HEK293 (cell line): ENCODE measurements at regions not wholly inside any gene's neighbourhood (a gene's known extent, or its start where the extent isn't known, plus 50 kb on each side); places are given as distances from the start of the nearest gene placed in this dataset.

Source experiments
- BCL11A ChIP-seq: fragments of 450-650 bp; formaldehyde crosslinking; IDR thresholded peaks from 2 replicates; pipeline ENCODE4 v1.5.1; 2016; ENCODE audit warnings: low read depth, missing biosample characterization, missing genetic modification characterization
- CTCF ChIP-seq: fragments of 450-650 bp; formaldehyde crosslinking; IDR thresholded peaks from 2 replicates; pipeline ENCODE4 v1.5.1; 2016; ENCODE audit warnings: missing biosample characterization, missing genetic modification characterization
- KLF1 ChIP-seq: fragments of 450-650 bp; formaldehyde crosslinking; IDR thresholded peaks from 2 replicates; pipeline ENCODE4 v1.5.1; 2016; ENCODE audit warnings: missing biosample characterization, missing genetic modification characterization
- PRDM10 ChIP-seq: fragments of 450-650 bp; formaldehyde crosslinking; IDR thresholded peaks from 2 replicates; pipeline ENCODE4 v1.5.1; 2016; ENCODE audit warnings: missing biosample characterization, missing genetic modification characterization
- ZBTB6 ChIP-seq: fragments of 450-650 bp; formaldehyde crosslinking; IDR thresholded peaks from 2 replicates; pipeline ENCODE4 v1.5.1; 2017; ENCODE audit warnings: missing biosample characterization, missing genetic modification characterization
- TF ChIP-seq, protein P1 (sequence below): fragments of 450-650 bp; IDR thresholded peaks from 2 replicates; pipeline ENCODE4 v1.5.1; 2018; ENCODE audit warnings: missing biosample characterization, mild to moderate bottlenecking, missing genetic modification characterization

DNA sequence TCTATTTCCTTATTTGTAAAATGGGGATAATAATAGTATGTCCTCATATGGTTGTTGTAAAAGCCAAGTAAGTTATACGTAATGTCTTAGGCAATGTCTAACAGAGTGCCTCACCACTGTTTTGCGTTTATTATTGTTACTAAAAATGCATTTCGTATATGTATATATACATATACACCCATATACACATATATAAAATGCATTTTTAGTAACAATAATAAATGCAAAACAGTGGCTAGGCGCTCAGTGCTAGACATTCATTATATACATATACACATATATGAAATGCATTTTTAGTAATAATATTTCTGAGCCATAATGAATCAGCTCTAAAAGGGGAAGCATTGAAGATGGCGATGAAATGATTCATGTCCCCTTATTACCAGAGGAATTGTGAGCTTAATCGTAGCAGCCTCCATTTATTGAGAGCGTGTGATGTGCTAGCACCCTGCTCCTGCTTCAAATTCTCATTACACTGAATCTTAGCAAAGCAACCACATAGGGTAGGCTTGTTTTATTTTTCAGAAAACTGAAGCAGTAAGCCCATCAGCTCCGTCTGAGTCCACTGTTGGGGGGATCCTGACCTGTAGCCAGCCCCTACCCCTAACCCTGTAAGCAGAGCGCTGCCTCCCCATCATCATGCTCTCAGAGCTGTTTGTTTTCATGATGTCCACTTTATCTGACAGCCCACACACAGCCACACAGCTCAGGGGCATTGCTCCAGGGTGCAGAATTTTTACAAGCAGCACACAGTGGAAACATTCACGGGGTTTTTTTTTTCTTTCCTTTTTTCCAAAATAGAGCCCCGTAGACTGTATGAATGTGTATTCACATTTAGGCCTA, 97.1 kb upstream of the NAV2 start:
- TF ChIP-seq CTCF (tag by site-specific recombination) = no peak
- TF ChIP-seq, protein P1, sequence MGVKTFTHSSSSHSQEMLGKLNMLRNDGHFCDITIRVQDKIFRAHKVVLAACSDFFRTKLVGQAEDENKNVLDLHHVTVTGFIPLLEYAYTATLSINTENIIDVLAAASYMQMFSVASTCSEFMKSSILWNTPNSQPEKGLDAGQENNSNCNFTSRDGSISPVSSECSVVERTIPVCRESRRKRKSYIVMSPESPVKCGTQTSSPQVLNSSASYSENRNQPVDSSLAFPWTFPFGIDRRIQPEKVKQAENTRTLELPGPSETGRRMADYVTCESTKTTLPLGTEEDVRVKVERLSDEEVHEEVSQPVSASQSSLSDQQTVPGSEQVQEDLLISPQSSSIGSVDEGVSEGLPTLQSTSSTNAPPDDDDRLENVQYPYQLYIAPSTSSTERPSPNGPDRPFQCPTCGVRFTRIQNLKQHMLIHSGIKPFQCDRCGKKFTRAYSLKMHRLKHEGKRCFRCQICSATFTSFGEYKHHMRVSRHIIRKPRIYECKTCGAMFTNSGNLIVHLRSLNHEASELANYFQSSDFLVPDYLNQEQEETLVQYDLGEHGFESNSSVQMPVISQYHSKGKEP (tag by site-specific recombination) = no peak
- TF ChIP-seq BCL11A = no peak
- no peak for TF ChIP-seq ZBTB6 (tag by site-specific recombination)
- TF ChIP-seq PRDM10 = no peak
- no peak for TF ChIP-seq KLF1 (tag by site-specific recombination)
